Large intestine (tissue), 3 donors: ENCODE measurements at regions not wholly inside any gene's neighbourhood (a gene's known extent, or its start where the extent isn't known, plus 50 kb on each side); places are given as distances from the start of the nearest gene placed in this dataset.

Source experiments
- DNase-seq, 2 donors: peaks; one replicate each; pipeline versions ENCODE4 v3.0.0 to v3.0.0-alpha.2; 2013
- H3K27ac ChIP-seq: one replicate; pipeline ENCODE4 v1.5.1; 2013; ENCODE audit warnings: low read length
- H3K27me3 ChIP-seq: 2 replicates; pipeline ENCODE4 v1.6.1; 2013; ENCODE audit warnings: low read length; ENCODE audit not compliant: control insufficient read depth, insufficient read depth
- H3K36me3 ChIP-seq: 2 replicates; pipeline ENCODE4 v1.6.1; 2013; ENCODE audit warnings: low read length; ENCODE audit not compliant: control insufficient read depth, insufficient read depth
- H3K4me1 ChIP-seq: one replicate; pipeline ENCODE4 v1.6.1; 2013; ENCODE audit warnings: low read length; ENCODE audit not compliant: control insufficient read depth, insufficient read depth
- H3K4me3 ChIP-seq: one replicate; pipeline ENCODE4 v1.5.1; 2013; ENCODE audit warnings: low read length
- H3K9me3 ChIP-seq: one replicate; pipeline ENCODE4 v1.6.1; 2013; ENCODE audit warnings: mild to moderate bottlenecking, low read depth, low read length, moderate library complexity; ENCODE audit not compliant: control insufficient read depth
- WGBS: methylation state at CpG from one replicate; pipeline ENCODE4 v1.1.5; 2013; ENCODE audit warnings: low lambda C conversion rate; ENCODE audit not compliant: insufficient coverage; 5-methylcytosine and 5-hydroxymethylcytosine counted together

- Histone ChIP-seq H3K27ac (no peak overlapping the region), H3K4me3 (no peak overlapping the region), H3K36me3 (no peaks in the 10 kb centered on the region), H3K27me3 (no peaks in the 10 kb centered on the region), H3K4me1 (peaks cover 3% of the 10 kb centered on the region), H3K9me3 (peaks cover 6% of the 10 kb centered on the region)
- DNase-seq, result no peak
- WGBS, result 86% methylated on average over 6 of the region's 7 CpGs
These were observed 156.8 kb upstream of the PWP1 start for GRCh38 chr12:107528731-107529365.

DNA sequence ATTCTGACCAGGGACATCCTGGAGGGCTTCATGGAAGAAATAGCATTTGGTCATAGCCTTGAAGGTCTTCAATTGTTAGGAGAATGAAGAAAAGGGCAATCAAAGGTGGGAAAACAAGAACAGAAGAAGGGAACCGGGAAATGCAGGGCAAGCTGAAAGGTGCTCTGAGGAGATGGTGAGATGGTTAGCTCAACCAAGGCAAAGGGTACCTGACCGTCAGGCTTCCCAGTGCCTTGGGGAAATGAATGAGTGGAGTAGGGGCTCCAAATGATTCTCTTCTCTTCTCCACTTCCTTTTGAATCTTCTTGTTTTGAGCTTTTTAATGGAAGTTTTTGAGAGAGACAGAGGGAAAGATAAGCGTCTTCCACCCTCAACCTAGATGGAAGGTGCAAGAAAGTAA, 155.6 kb upstream of the PWP1 start:
- Histone ChIP-seq H3K27me3 (no peaks in the 10 kb centered on the region), H3K4me1 (no peaks in the 10 kb centered on the region), H3K36me3 (no peaks in the 10 kb centered on the region), H3K9me3 (peaks cover 6% of the 10 kb centered on the region), H3K27ac (no peak overlapping the region), H3K4me3 (no peak overlapping the region)
- WGBS, result 83% methylated on average over 1 of the region's 3 CpGs
- no peak for DNase-seq

DNA sequence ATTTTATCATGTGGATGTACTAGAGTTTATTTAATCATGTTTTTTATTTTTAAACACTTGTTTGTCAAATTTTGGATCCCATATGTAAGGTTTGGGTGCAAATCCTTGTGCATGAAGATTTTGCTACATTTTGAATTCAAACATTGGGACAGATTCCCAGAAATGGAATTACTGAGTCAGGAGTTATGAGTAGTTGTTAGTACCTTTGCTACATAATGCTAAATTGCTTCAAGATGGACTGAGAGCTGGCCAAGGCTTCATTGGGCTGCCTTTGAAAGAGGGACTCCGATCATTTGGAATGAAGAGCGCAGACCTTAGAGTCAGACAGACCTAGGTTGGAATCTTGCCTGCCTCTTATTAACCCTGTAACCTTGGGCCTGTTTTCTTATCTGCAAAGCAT, 154.9 kb upstream of the PWP1 start:
- H3K4me3 ChIP-seq, result no peak overlapping the region
- H3K27ac ChIP-seq, result no peak overlapping the region
- H3K4me1 ChIP-seq, result no peaks in the 10 kb centered on the region
- no peaks in the 10 kb centered on the region for H3K27me3 ChIP-seq
- no CpG with 5 or more reads among the region's 2 CpGs for WGBS
- DNase-seq, result no peak
- H3K36me3 ChIP-seq, result no peaks in the 10 kb centered on the region
- H3K9me3 ChIP-seq, result peaks cover 6% of the 10 kb centered on the region

DNA sequence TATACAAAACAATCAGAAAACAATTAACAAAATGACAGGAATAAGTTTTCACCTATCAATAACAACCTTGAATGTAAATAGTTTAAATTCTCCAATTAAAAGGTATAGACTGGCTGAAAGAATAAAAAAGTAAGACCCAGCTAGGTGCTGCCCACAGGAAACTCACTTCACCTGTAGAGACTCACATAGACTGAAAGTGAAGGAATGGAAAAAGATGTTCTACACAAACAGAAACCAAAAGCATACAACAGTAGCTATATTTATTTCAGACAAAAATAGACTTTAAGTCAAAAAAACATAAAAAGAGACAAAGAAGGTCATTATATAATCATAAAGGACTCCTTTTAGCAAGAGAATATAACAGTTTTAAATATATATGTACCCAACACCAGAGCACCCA, 152.4 kb upstream of the PWP1 start:
- no peak overlapping the region for H3K4me3 ChIP-seq
- H3K27me3 ChIP-seq, result no peaks in the 10 kb centered on the region
- no peak overlapping the region for H3K27ac ChIP-seq
- no peaks in the 10 kb centered on the region for H3K4me1 ChIP-seq
- H3K9me3 ChIP-seq, result peaks cover 6% of the 10 kb centered on the region
- no peaks in the 10 kb centered on the region for H3K36me3 ChIP-seq
- DNase-seq, result no peak

GRCh38 chr12:107536613-107537012, 149.0 kb upstream of the PWP1 start:
- no CpG with 5 or more reads among the region's 2 CpGs for WGBS

GRCh38 chr12:107537464-107538119, 148.0 kb upstream of the PWP1 start:
- Histone ChIP-seq H3K9me3 (peaks cover 6% of the 10 kb centered on the region), H3K27me3 (no peaks in the 10 kb centered on the region), H3K4me3 (no peak overlapping the region), H3K27ac (no peak overlapping the region), H3K36me3 (no peaks in the 10 kb centered on the region), H3K4me1 (peaks cover 4% of the 10 kb centered on the region)
- no peak for DNase-seq
- WGBS, result no CpG with 5 or more reads among the region's 5 CpGs

More at GRCh38 chr12:107536613-107537012, 149.0 kb upstream of the PWP1 start:
- peaks cover 4% of the 10 kb centered on the region for H3K4me1 ChIP-seq
- H3K27me3 ChIP-seq, result no peaks in the 10 kb centered on the region
- H3K4me3 ChIP-seq, result no peak overlapping the region
- peaks cover 6% of the 10 kb centered on the region for H3K9me3 ChIP-seq
- H3K36me3 ChIP-seq, result no peaks in the 10 kb centered on the region
- no peak for DNase-seq
- H3K27ac ChIP-seq, result no peak overlapping the region

- WGBS, result 90% methylated on average over 2 of the region's 5 CpGs
- no peak overlapping the region for H3K4me3 ChIP-seq
- DNase-seq, result no peak
- H3K4me1 ChIP-seq, result peaks cover 4% of the 10 kb centered on the region
- no peaks in the 10 kb centered on the region for H3K27me3 ChIP-seq
- no peaks in the 10 kb centered on the region for H3K9me3 ChIP-seq
- H3K36me3 ChIP-seq, result no peaks in the 10 kb centered on the region
- no peak overlapping the region for H3K27ac ChIP-seq
These were observed 146.2 kb upstream of the PWP1 start for GRCh38 chr12:107539196-107539939.

DNA sequence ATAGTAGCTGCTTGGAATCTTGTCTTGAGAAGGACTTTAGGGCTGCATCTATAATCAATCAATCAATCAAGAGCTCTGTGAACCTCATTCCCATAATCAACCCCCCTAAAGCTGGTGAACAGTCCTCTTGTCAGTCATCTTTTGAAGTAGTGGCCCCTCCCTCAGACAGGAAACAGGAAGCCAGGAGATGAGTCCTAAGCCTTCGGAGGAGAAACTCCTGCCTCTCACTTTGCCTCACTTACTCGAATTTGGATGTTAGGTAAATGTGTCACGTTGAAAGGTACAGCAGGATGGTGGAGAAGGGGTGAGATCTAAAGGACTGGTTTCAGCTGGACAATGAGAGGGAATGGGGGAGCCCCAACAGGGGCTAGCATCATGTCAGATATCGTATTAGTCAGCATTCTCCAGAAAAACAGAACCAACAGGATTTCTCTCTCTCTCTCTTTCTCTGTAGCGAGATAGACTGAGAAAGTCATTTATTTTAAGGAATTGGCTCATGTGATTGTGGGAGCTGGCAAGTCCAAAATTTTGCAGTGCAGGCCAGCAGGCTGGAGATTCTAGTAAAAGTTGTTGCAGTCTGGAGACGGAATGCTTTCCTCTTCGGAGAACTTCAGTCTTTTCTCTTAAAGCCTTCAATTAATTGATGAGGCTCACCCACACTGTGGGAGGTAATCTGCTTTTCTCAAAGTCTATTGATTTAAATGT, 144.4 kb upstream of the PWP1 start:
- no peaks in the 10 kb centered on the region for H3K27me3 ChIP-seq
- H3K4me1 ChIP-seq, result peaks cover 4% of the 10 kb centered on the region
- no peak for DNase-seq
- WGBS, result no CpG with 5 or more reads among the region's 7 CpGs
- H3K9me3 ChIP-seq, result no peaks in the 10 kb centered on the region
- no peak overlapping the region for H3K27ac ChIP-seq
- H3K4me3 ChIP-seq, result no peak overlapping the region
- no peaks in the 10 kb centered on the region for H3K36me3 ChIP-seq

GRCh38 chr12:107543416-107543815, 142.2 kb upstream of the PWP1 start:
- no peaks in the 10 kb centered on the region for H3K36me3 ChIP-seq
- peaks cover 5% of the 10 kb centered on the region for H3K4me1 ChIP-seq
- H3K27ac ChIP-seq, result no peak overlapping the region
- H3K4me3 ChIP-seq, result no peak overlapping the region
- DNase-seq, result no peak
- peaks cover 3% of the 10 kb centered on the region for H3K9me3 ChIP-seq
- no peaks in the 10 kb centered on the region for H3K27me3 ChIP-seq
- no CpG with 5 or more reads among the region's 5 CpGs for WGBS

DNA sequence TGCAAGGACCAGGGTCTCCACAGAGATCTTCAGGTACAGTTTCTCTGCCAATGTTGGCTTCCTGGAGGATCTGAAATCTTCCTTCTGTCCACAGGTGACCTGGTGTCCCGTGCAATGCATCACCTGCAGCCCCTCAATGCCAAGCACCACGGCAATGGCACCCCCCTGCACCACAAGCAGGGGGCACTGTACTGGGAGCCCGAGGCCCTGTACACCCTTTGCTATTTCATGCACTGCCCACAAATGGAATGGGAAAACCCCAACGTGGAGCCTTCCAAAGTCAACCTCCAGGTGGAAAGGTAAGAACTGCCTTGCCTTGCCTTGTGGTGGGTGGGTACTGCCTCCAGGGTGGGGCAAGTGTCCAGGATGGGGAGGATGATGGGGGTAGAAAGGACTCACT, 141.8 kb upstream of the PWP1 start:
- no peak for DNase-seq
- H3K27ac ChIP-seq, result no peak overlapping the region
- peaks cover 7% of the 10 kb centered on the region for H3K4me1 ChIP-seq
- no peaks in the 10 kb centered on the region for H3K27me3 ChIP-seq
- WGBS, result no CpG with 5 or more reads among the region's 4 CpGs
- H3K36me3 ChIP-seq, result no peaks in the 10 kb centered on the region
- H3K9me3 ChIP-seq, result peaks cover 3% of the 10 kb centered on the region
- H3K4me3 ChIP-seq, result no peak overlapping the region
